IPS-15b (cell line): ENCODE measurements at regions not wholly inside any gene's neighbourhood (a gene's known extent, or its start where the extent isn't known, plus 50 kb on each side); places are given as distances from the start of the nearest gene placed in this dataset.
"Not testable (repeated sequence)": the region's sequence is repeated elsewhere in the genome, so short reads cannot be mapped to it uniquely, and the experiment has no call there.

Experiments used
- H3K27me3 ChIP-seq: one replicate; pipeline ENCODE4 v1.6.1; 2013; ENCODE audit warnings: low read length; ENCODE audit not compliant: control insufficient read depth, insufficient read depth
- H3K36me3 ChIP-seq: one replicate; pipeline ENCODE4 v1.6.1; 2013; ENCODE audit warnings: low read length; ENCODE audit not compliant: control insufficient read depth, insufficient read depth
- H3K4me1 ChIP-seq: one replicate; pipeline ENCODE4 v1.6.1; 2013; ENCODE audit warnings: mild to moderate bottlenecking, low read length; ENCODE audit not compliant: control insufficient read depth, insufficient read depth
- H3K4me3 ChIP-seq: one replicate; pipeline ENCODE4 v1.5.1; 2013; ENCODE audit warnings: low read depth, low read length
- H3K9ac ChIP-seq: one replicate; pipeline ENCODE4 v1.6.1; 2013; ENCODE audit warnings: low read depth, mild to moderate bottlenecking, low read length
- H3K9me3 ChIP-seq: one replicate; pipeline ENCODE4 v1.6.1; 2013; ENCODE audit warnings: mild to moderate bottlenecking, low read length; ENCODE audit not compliant: control insufficient read depth, insufficient read depth

- not testable (repeated sequence) for H3K9ac ChIP-seq, H3K36me3 ChIP-seq, H3K4me1 ChIP-seq, H3K4me3 ChIP-seq, H3K27me3 ChIP-seq
- peaks cover 44% of the 10 kb centered on the region for H3K9me3 ChIP-seq
Measured at GRCh38 chr21:8987896-8988295, 1533.5 kb upstream of the TPTE start.

GRCh38 chr21:8988696-8989095, 1532.7 kb upstream of the TPTE start:
- no peaks in the 10 kb centered on the region for H3K27me3 ChIP-seq
- H3K9me3 ChIP-seq, result peaks cover 52% of the 10 kb centered on the region
- no peak overlapping the region for H3K9ac ChIP-seq

GRCh38 chr21:8989261-8989711, 1532.1 kb upstream of the TPTE start:
- Histone ChIP-seq H3K27me3 (no peaks in the 10 kb centered on the region), H3K9me3 (peaks cover 58% of the 10 kb centered on the region), H3K4me1 (no peaks in the 10 kb centered on the region), H3K4me3 (no peak overlapping the region), H3K9ac (no peak overlapping the region), H3K36me3 (peaks cover 3% of the 10 kb centered on the region)

More at GRCh38 chr21:8988696-8989095, 1532.7 kb upstream of the TPTE start:
- Histone ChIP-seq H3K4me1 (no peaks in the 10 kb centered on the region), H3K36me3 (peaks cover 3% of the 10 kb centered on the region), H3K4me3 (no peak overlapping the region)

- Histone ChIP-seq H3K9me3 (peaks cover 62% of the 10 kb centered on the region), H3K27me3 (no peaks in the 10 kb centered on the region), H3K4me1 (no peaks in the 10 kb centered on the region), H3K9ac (no peak overlapping the region), H3K36me3 (peaks cover 3% of the 10 kb centered on the region), H3K4me3 (no peak overlapping the region)
Measured at GRCh38 chr21:8989721-8990325, 1531.6 kb upstream of the TPTE start.

GRCh38 chr21:8990326-8991087, 1530.9 kb upstream of the TPTE start:
- Histone ChIP-seq H3K27me3 (no peaks in the 10 kb centered on the region), H3K4me3 (no peak overlapping the region), H3K4me1 (no peaks in the 10 kb centered on the region), H3K9me3 (peaks cover 64% of the 10 kb centered on the region), H3K36me3 (peaks cover 3% of the 10 kb centered on the region), H3K9ac (no peak overlapping the region)

GRCh38 chr21:8991088-8991907, 1530.1 kb upstream of the TPTE start:
- Histone ChIP-seq H3K27me3 (no peaks in the 10 kb centered on the region), H3K4me3 (no peak overlapping the region), H3K9ac (no peak overlapping the region), H3K9me3 (peaks cover 68% of the 10 kb centered on the region), H3K4me1 (no peaks in the 10 kb centered on the region), H3K36me3 (peaks cover 3% of the 10 kb centered on the region)

GRCh38 chr21:8991968-8992621, 1529.3 kb upstream of the TPTE start:
- Histone ChIP-seq H3K36me3 (peaks cover 3% of the 10 kb centered on the region), H3K4me3 (no peak overlapping the region), H3K4me1 (no peaks in the 10 kb centered on the region), H3K9me3 (peaks cover 71% of the 10 kb centered on the region), H3K9ac (no peak overlapping the region), H3K27me3 (no peaks in the 10 kb centered on the region)

- Histone ChIP-seq H3K4me3 (no peak overlapping the region), H3K9me3 (peaks cover 74% of the 10 kb centered on the region), H3K27me3 (no peaks in the 10 kb centered on the region), H3K9ac (no peak overlapping the region), H3K4me1 (no peaks in the 10 kb centered on the region), H3K36me3 (peaks cover 3% of the 10 kb centered on the region)
Measured at GRCh38 chr21:8992731-8993174, 1528.6 kb upstream of the TPTE start.

- H3K27me3 ChIP-seq, result no peaks in the 10 kb centered on the region
- H3K9ac ChIP-seq, result no peak overlapping the region
- H3K36me3 ChIP-seq, result peaks cover 3% of the 10 kb centered on the region
- H3K9me3 ChIP-seq, result peaks cover 75% of the 10 kb centered on the region
- H3K4me1 ChIP-seq, result no peaks in the 10 kb centered on the region
- no peak overlapping the region for H3K4me3 ChIP-seq
Measured at GRCh38 chr21:8993284-8993942, 1528.0 kb upstream of the TPTE start.

GRCh38 chr21:8993943-8994639, 1527.3 kb upstream of the TPTE start:
- H3K27me3 ChIP-seq, result no peaks in the 10 kb centered on the region

More at GRCh38 chr21:8993943-8994639, 1527.3 kb upstream of the TPTE start:
- Histone ChIP-seq H3K4me1 (no peaks in the 10 kb centered on the region), H3K4me3 (no peak overlapping the region), H3K9me3 (peaks cover 75% of the 10 kb centered on the region), H3K9ac (no peak overlapping the region), H3K36me3 (no peaks in the 10 kb centered on the region)
